ENCODE measurements at regions not wholly inside any gene's neighbourhood (a gene's known extent, or its start where the extent isn't known, plus 50 kb on each side); places are given as distances from the start of the nearest gene placed in this dataset.

GRCh38 chr5:82599692-82600091 is 321.5 kb upstream of the RPS23 start:
- Histone ChIP-seq H3K9me3 (no peaks in the 10 kb centered on the region), H3K27me3 (no peaks in the 10 kb centered on the region), H3K36me3 (no peaks in the 10 kb centered on the region), H3K4me3 (no peak overlapping the region), H3K4me1 (no peaks in the 10 kb centered on the region), H3K27ac (no peak overlapping the region)
- intact Hi-C loops (cut with DNase I; ENCODE audit: low total_unique reads) = no loop called here
- TF ChIP-seq POLR2A (IDR thresholded peaks at IDR 0.05) (no peak), CTCF (IDR thresholded peaks at IDR 0.05) (no peak), POLR2AphosphoS5 (IDR thresholded peaks at IDR 0.05) (no peak)
- DNase-seq (ENCODE audit: low spot score in 2 of 2) = no peak

- no peaks in the 10 kb centered on the region for H3K27me3 ChIP-seq
- no peak overlapping the region for H3K4me3 ChIP-seq
- no peak overlapping the region for H3K27ac ChIP-seq
- TF ChIP-seq POLR2AphosphoS5 (IDR thresholded peaks at IDR 0.05) (no peak), CTCF (IDR thresholded peaks at IDR 0.05) (no peak), POLR2A (IDR thresholded peaks at IDR 0.05) (no peak)
- no peaks in the 10 kb centered on the region for H3K9me3 ChIP-seq
- no peaks in the 10 kb centered on the region for H3K36me3 ChIP-seq
- no peaks in the 10 kb centered on the region for H3K4me1 ChIP-seq
- intact Hi-C loops (cut with DNase I; ENCODE audit: low total_unique reads) = no loop called here
- no peak for DNase-seq (ENCODE audit: low spot score in 2 of 2)
These were observed 320.9 kb upstream of the RPS23 start for GRCh38 chr5:82599030-82599429.

- no peaks in the 10 kb centered on the region for H3K36me3 ChIP-seq
- intact Hi-C loops (cut with DNase I; ENCODE audit: low total_unique reads) = no loop called here
- no peaks in the 10 kb centered on the region for H3K27me3 ChIP-seq
- no peak for TF ChIP-seq POLR2A (IDR thresholded peaks at IDR 0.05)
- TF ChIP-seq POLR2AphosphoS5 (IDR thresholded peaks at IDR 0.05) = no peak
- TF ChIP-seq CTCF (IDR thresholded peaks at IDR 0.05) = no peak
- H3K9me3 ChIP-seq = no peaks in the 10 kb centered on the region
- no peak overlapping the region for H3K27ac ChIP-seq
- H3K4me3 ChIP-seq = no peak overlapping the region
- no peaks in the 10 kb centered on the region for H3K4me1 ChIP-seq
- no peak for DNase-seq (ENCODE audit: low spot score in 2 of 2)
These were observed 319.3 kb upstream of the RPS23 start for GRCh38 chr5:82597437-82597836.

- Histone ChIP-seq H3K27ac (no peak overlapping the region), H3K4me3 (no peak overlapping the region), H3K27me3 (no peaks in the 10 kb centered on the region), H3K36me3 (no peaks in the 10 kb centered on the region), H3K9me3 (no peaks in the 10 kb centered on the region), H3K4me1 (no peaks in the 10 kb centered on the region)
- DNase-seq (ENCODE audit: low spot score in 2 of 2) = no peak
- TF ChIP-seq POLR2A (IDR thresholded peaks at IDR 0.05) (no peak), CTCF (IDR thresholded peaks at IDR 0.05) (no peak), POLR2AphosphoS5 (IDR thresholded peaks at IDR 0.05) (no peak)
- intact Hi-C loops (cut with DNase I; ENCODE audit: low total_unique reads) = no loop called here
These were observed 318.3 kb upstream of the RPS23 start for GRCh38 chr5:82596451-82596850.

- no peaks in the 10 kb centered on the region for H3K4me1 ChIP-seq
- TF ChIP-seq CTCF (IDR thresholded peaks at IDR 0.05) = no peak
- no peak for DNase-seq (ENCODE audit: low spot score in 2 of 2)
These were observed 317.0 kb upstream of the RPS23 start for GRCh38 chr5:82595113-82595512.

More at GRCh38 chr5:82595113-82595512, 317.0 kb upstream of the RPS23 start:
- intact Hi-C loops (cut with DNase I; ENCODE audit: low total_unique reads) = no loop called here
- Histone ChIP-seq H3K9me3 (no peaks in the 10 kb centered on the region), H3K27me3 (no peaks in the 10 kb centered on the region), H3K27ac (no peak overlapping the region), H3K36me3 (no peaks in the 10 kb centered on the region), H3K4me3 (no peak overlapping the region)
